Endothelial cell of umbilical vein (primary cell): ENCODE measurements at regions not wholly inside any gene's neighbourhood (a gene's known extent, or its start where the extent isn't known, plus 50 kb on each side); places are given as distances from the start of the nearest gene placed in this dataset.

ENCODE experiments used
- BruUV-seq: library from RNA; stranded (reverse); fragments of 400-500 nt; replicated peaks from 2 replicates; lab custom pipeline; 2021; lab: Mats Ljungman, UMichigan
- CTCF ChIA-PET: fragments of 300-600, 350-600 bp; sonication (Branson Sonifier 250); formaldehyde crosslinking; loops from one replicate; lab custom pipeline; 2021; ENCODE audit warnings: antibody characterized with exemption, inconsistent platforms; lab: Charles Lee
- POLR2A ChIA-PET: fragments of 300-600, 350-600 bp; sonication (Branson Sonifier 250); formaldehyde crosslinking; loops from one replicate; lab custom pipeline; 2021; ENCODE audit warnings: antibody characterized with exemption, inconsistent platforms; lab: Charles Lee
- DNase-seq: peaks from one replicate; pipeline ENCODE4 v3.0.0-alpha.2; 2011; ENCODE audit warnings: low read depth, low spot score
- FAIRE-seq: peaks from 2 replicates; lab custom pipeline; 2011; peaks lifted over from hg19 to GRCh38; lab: Jason Lieb, UNC
- H2AFZ ChIP-seq: 2 replicates; pipeline ENCODE4 v1.6.0; 2012; ENCODE audit warnings: low read depth, low read length, control low read depth, inconsistent platforms
- H3K27ac ChIP-seq: 2 replicates; pipeline ENCODE4 v1.5.1; 2011; ENCODE audit warnings: low read depth, mild to moderate bottlenecking, control low read depth, low read length, moderate library complexity; ENCODE audit not compliant: insufficient read depth
- H3K27me3 ChIP-seq, 2 experiments: 2 replicates each; pipeline versions ENCODE4 v1.6.0 to v1.6.1; 2011; ENCODE audit warnings: low read length in 2 of 2, mixed read lengths in 1 of 2; ENCODE audit not compliant: control insufficient read depth in 2 of 2, insufficient read depth in 2 of 2
- H3K36me3 ChIP-seq, 2 experiments: 2 replicates in 1 of 2; 3 replicates in 1 of 2; pipeline ENCODE4 v1.5.1; 2011; ENCODE audit warnings: low read length in 2 of 2, mild to moderate bottlenecking in 1 of 2, moderate library complexity in 1 of 2; ENCODE audit not compliant: control insufficient read depth in 2 of 2, insufficient read depth in 2 of 2; ENCODE audit errors: extremely low read depth in 1 of 2
- H3K4me1 ChIP-seq: 3 replicates; pipeline ENCODE4 v1.5.1; 2011; ENCODE audit warnings: mild to moderate bottlenecking, low read length; ENCODE audit not compliant: control insufficient read depth, insufficient read depth; ENCODE audit errors: extremely low read depth
- H3K4me2 ChIP-seq: 2 replicates; pipeline ENCODE4 v1.6.1; 2011; ENCODE audit warnings: low read length, control low read depth, mixed read lengths; ENCODE audit not compliant: insufficient read depth
- H3K4me3 ChIP-seq, 3 experiments: fragments of 200-600 bp in 1 of 3; sonication (generic), shearing (Covaris generic) in 1 of 3; replicated peaks in 1 of 3; 2 replicates each; pipeline ENCODE4 v1.5.1; 2011 to 2016; ENCODE audit warnings: control low read depth in 3 of 3, low read length in 3 of 3, mild to moderate bottlenecking in 2 of 3, inconsistent platforms in 1 of 3, low read depth in 1 of 3, moderate library complexity in 1 of 3; ENCODE audit not compliant: insufficient read depth in 1 of 3
- H3K79me2 ChIP-seq: 2 replicates; pipeline ENCODE4 v1.6.0; 2012; ENCODE audit warnings: low read length, inconsistent platforms; ENCODE audit not compliant: control insufficient read depth, insufficient read depth
- H3K9ac ChIP-seq: replicated peaks from 2 replicates; pipeline ENCODE3; 2011; ENCODE audit warnings: low read length, control low read depth; ENCODE audit not compliant: insufficient read depth; ENCODE audit errors: extremely low read depth
- H3K9me1 ChIP-seq: replicated peaks from 3 replicates; pipeline ENCODE4 v1.6.0; 2011; ENCODE audit warnings: mild to moderate bottlenecking, low read length; ENCODE audit not compliant: control insufficient read depth, insufficient read depth; ENCODE audit errors: extremely low read depth
- H3K9me3 ChIP-seq: replicated peaks from 2 replicates; pipeline ENCODE4 v1.5.1; 2012; ENCODE audit warnings: low read length, inconsistent platforms; ENCODE audit not compliant: control insufficient read depth, insufficient read depth
- H4K20me1 ChIP-seq: replicated peaks from 2 replicates; pipeline ENCODE3; 2011; ENCODE audit warnings: mild to moderate bottlenecking, low read length; ENCODE audit not compliant: control insufficient read depth, insufficient read depth; ENCODE audit errors: extremely low read depth
- EZH2 ChIP-seq: IDR thresholded peaks from 2 replicates; pipeline ENCODE4 v1.6.1; 2012; ENCODE audit warnings: borderline replicate concordance, low read depth, mild to moderate bottlenecking, moderate library complexity, low read length, inconsistent platforms; ENCODE audit not compliant: severe bottlenecking
- FOS ChIP-seq: IDR thresholded peaks from 2 replicates; pipeline ENCODE4 v1.6.1; 2011; ENCODE audit warnings: mild to moderate bottlenecking, low read length, moderate library complexity, borderline replicate concordance; ENCODE audit not compliant: insufficient read depth
- GATA2 ChIP-seq: IDR thresholded peaks from 2 replicates; pipeline ENCODE4 v1.7.0; 2011; ENCODE audit warnings: low read depth, mild to moderate bottlenecking, moderate library complexity, mixed read lengths, low read length; ENCODE audit not compliant: insufficient read length, insufficient read depth
- JUN ChIP-seq: IDR thresholded peaks from 2 replicates; pipeline ENCODE4 v1.6.1; 2011; ENCODE audit warnings: borderline replicate concordance, low read depth; ENCODE audit not compliant: insufficient read length, insufficient read depth
- MYC ChIP-seq: IDR thresholded peaks from one replicate; pipeline ENCODE4 v1.6.1; 2011; ENCODE audit warnings: mild to moderate bottlenecking, low read depth, low read length
- POLR2A ChIP-seq: IDR thresholded peaks from 2 replicates; pipeline ENCODE4 v1.6.1; 2012; ENCODE audit warnings: low read depth, mild to moderate bottlenecking, control low read depth, low read length
- POLR2AphosphoS5 ChIP-seq: IDR thresholded peaks from 2 replicates; pipeline ENCODE4 v1.6.1; 2012; ENCODE audit warnings: low read depth, mild to moderate bottlenecking, control low read depth, low read length, moderate library complexity; ENCODE audit not compliant: insufficient read depth
- dilution Hi-C: fragments of 300-500 bp; cut with MboI; formaldehyde crosslinking; loops from one replicate; pipeline ENCODE4 v1.15.0; 2019; ENCODE audit warnings: low sequenced_read_pairs; ENCODE audit not compliant: extremely low pct_ligation_motif_present
- intact Hi-C: fragments of 100-400 bp; cut with micrococcal nuclease; formaldehyde crosslinking; loops from one replicate; pipeline ENCODE4 v1.10.0; 2022
- TF ChIP-seq, protein P1 (sequence below): IDR thresholded peaks from 2 replicates; pipeline ENCODE4 v1.6.1; 2011; ENCODE audit not compliant: insufficient read depth, insufficient read length
- TF ChIP-seq, protein P2 (sequence below), 2 donors: IDR thresholded peaks; 1 replicate in 1 of 2; 2 replicates in 1 of 2; pipeline ENCODE4 v1.5.1; 2011; ENCODE audit warnings: low read length in 2 of 2, mild to moderate bottlenecking in 2 of 2, moderate library complexity in 2 of 2, control low read depth in 1 of 2, inconsistent platforms in 1 of 2, low read depth in 1 of 2; ENCODE audit not compliant: insufficient read depth in 1 of 2; ENCODE audit errors: extremely low read depth in 1 of 2

DNA sequence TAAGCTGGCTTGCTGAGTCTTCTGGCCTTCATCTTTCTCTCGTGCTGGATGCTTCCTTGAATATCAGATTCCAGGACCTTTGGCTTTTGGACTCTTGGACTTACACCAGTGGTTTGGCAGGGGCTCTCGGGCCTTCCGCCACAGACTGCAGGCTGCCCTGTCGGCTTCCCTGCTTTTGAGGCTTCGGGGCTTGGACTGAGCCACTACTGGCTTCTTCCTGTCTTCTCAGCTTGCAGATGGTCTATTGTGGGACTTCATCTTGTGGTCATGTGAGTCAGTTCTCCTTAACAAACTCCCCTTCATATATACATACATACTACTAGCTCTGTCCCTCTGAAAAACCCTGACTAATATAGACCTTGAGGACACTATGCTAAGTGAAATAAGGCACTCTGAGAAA is 78.3 kb upstream of the SSBP2 start:
- H2AFZ ChIP-seq: no peak overlapping the region
- DNase-seq: no peak
- POLR2A ChIA-PET: no interaction called here

GRCh38 chr5:81827500-81827899 is 76.6 kb upstream of the SSBP2 start:
- Histone ChIP-seq H3K27me3 (peaks cover 0 to 1% of the 10 kb centered on the region in 2 experiments), H3K27ac (no peak overlapping the region), H3K9me3 (no peaks in the 10 kb centered on the region), H4K20me1 (no peaks in the 10 kb centered on the region), H3K36me3 (no peaks in the 10 kb centered on the region), H3K4me3 (no peak overlapping the region), H3K9ac (no peak overlapping the region), H3K9me1 (no peaks in the 10 kb centered on the region), H3K4me1 (no peaks in the 10 kb centered on the region), H3K79me2 (no peaks in the 10 kb centered on the region), H2AFZ (no peak overlapping the region), H3K4me2 (no peak overlapping the region)
- intact Hi-C loops (no loop called here), dilution Hi-C loops (no loop called here)
- TF ChIP-seq EZH2 (no peak), FOS (no peak), JUN (no peak), MYC (no peak), GATA2 (no peak), POLR2A (no peak), POLR2AphosphoS5 (no peak)
- TF ChIP-seq, protein P1, sequence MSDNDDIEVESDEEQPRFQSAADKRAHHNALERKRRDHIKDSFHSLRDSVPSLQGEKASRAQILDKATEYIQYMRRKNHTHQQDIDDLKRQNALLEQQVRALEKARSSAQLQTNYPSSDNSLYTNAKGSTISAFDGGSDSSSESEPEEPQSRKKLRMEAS: no peak
- TF ChIP-seq, protein P2, sequence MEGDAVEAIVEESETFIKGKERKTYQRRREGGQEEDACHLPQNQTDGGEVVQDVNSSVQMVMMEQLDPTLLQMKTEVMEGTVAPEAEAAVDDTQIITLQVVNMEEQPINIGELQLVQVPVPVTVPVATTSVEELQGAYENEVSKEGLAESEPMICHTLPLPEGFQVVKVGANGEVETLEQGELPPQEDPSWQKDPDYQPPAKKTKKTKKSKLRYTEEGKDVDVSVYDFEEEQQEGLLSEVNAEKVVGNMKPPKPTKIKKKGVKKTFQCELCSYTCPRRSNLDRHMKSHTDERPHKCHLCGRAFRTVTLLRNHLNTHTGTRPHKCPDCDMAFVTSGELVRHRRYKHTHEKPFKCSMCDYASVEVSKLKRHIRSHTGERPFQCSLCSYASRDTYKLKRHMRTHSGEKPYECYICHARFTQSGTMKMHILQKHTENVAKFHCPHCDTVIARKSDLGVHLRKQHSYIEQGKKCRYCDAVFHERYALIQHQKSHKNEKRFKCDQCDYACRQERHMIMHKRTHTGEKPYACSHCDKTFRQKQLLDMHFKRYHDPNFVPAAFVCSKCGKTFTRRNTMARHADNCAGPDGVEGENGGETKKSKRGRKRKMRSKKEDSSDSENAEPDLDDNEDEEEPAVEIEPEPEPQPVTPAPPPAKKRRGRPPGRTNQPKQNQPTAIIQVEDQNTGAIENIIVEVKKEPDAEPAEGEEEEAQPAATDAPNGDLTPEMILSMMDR (IDR thresholded peaks at IDR 0.05; ENCODE audit: extremely low read depth in 1 of 2, insufficient read depth in 1 of 2, low read depth in 1 of 2, low read length in 2 of 2): no peak
- ChIA-PET CTCF (interaction anchor here (1.2 to 1.7 kb wide), 3 partner anchors 9 to 338 kb away, joined by 3 to 5 read pairs (median 4); no protein-coding TSS in a partner anchor), POLR2A (no interaction called here)
- FAIRE-seq (no peak), DNase-seq (no peak)
- BruUV-seq: no TSS peak

More for the DNA sequence above, 78.3 kb upstream of the SSBP2 start:
- H3K4me3 ChIP-seq: no peak overlapping the region
- no peak for TF ChIP-seq EZH2
- TF ChIP-seq, protein P2 (IDR thresholded peaks at IDR 0.05; ENCODE audit: extremely low read depth in 1 of 2, insufficient read depth in 1 of 2, low read depth in 1 of 2, low read length in 2 of 2): no peak
- TF ChIP-seq JUN: no peak
- TF ChIP-seq FOS: no peak
- no peak for TF ChIP-seq MYC
- no peak for TF ChIP-seq GATA2
- TF ChIP-seq POLR2A: no peak
- TF ChIP-seq POLR2AphosphoS5: no peak
- no peaks in the 10 kb centered on the region for H3K4me1 ChIP-seq
- no peak overlapping the region for H3K9ac ChIP-seq
- peaks cover 0 to 1% of the 10 kb centered on the region in 2 experiments for H3K27me3 ChIP-seq
- no peaks in the 10 kb centered on the region for H3K36me3 ChIP-seq
- no peaks in the 10 kb centered on the region for H3K9me3 ChIP-seq
- no peaks in the 10 kb centered on the region for H4K20me1 ChIP-seq
- BruUV-seq: no TSS peak
- no peak for FAIRE-seq
- no peaks in the 10 kb centered on the region for H3K9me1 ChIP-seq
- CTCF ChIA-PET: no interaction called here
- H3K4me2 ChIP-seq: no peak overlapping the region
- no peaks in the 10 kb centered on the region for H3K79me2 ChIP-seq
- intact Hi-C loops (no loop called here), dilution Hi-C loops (no loop called here)
- H3K27ac ChIP-seq: no peak overlapping the region
